Thyroid gland (tissue), 4 donors: ENCODE measurements at regions not wholly inside any gene's neighbourhood (a gene's known extent, or its start where the extent isn't known, plus 50 kb on each side); places are given as distances from the start of the nearest gene placed in this dataset.

Source experiments
- POLR2A ChIP-seq, 2 donors: fragments of 450-650 bp; IDR thresholded peaks; one replicate each; pipeline ENCODE4 v1.6.1; 2017; ENCODE audit warnings: antibody characterized with exemption in 2 of 2, mild to moderate bottlenecking in 2 of 2, moderate library complexity in 1 of 2
- TF ChIP-seq, protein P1 (sequence below), 6 experiments: fragments of 200-600 bp in 3 of 6; fragments of 450-650 bp in 3 of 6; sonication (generic) in 3 of 6; IDR thresholded peaks; one replicate each; pipeline ENCODE4 v1.5.1; 2016 to 2019; ENCODE audit warnings: antibody characterized with exemption in 6 of 6, mild to moderate bottlenecking in 2 of 6, inconsistent platforms in 1 of 6, moderate library complexity in 1 of 6

DNA sequence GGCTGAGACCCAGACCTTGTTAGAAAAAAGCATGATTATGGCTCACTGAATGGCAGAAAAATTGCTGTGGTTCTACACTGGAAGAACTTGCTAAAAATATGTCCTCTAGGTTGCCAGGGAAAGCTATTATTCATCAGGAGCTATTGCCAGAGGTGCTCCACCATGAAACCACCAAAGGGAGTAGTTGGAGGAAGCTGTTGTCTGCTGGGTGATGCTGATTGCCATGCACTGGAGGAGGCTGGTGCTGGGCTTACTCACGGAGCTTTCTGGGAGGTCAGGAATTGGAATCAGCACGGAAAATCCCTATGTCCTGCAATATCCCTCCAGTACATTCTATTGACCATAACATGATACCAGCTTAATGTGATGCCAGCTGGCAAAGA is 199.6 kb upstream of the ZBED5 start:
- TF ChIP-seq, protein P1, sequence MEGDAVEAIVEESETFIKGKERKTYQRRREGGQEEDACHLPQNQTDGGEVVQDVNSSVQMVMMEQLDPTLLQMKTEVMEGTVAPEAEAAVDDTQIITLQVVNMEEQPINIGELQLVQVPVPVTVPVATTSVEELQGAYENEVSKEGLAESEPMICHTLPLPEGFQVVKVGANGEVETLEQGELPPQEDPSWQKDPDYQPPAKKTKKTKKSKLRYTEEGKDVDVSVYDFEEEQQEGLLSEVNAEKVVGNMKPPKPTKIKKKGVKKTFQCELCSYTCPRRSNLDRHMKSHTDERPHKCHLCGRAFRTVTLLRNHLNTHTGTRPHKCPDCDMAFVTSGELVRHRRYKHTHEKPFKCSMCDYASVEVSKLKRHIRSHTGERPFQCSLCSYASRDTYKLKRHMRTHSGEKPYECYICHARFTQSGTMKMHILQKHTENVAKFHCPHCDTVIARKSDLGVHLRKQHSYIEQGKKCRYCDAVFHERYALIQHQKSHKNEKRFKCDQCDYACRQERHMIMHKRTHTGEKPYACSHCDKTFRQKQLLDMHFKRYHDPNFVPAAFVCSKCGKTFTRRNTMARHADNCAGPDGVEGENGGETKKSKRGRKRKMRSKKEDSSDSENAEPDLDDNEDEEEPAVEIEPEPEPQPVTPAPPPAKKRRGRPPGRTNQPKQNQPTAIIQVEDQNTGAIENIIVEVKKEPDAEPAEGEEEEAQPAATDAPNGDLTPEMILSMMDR (IDR thresholded peaks at IDR 0.05): no peak
- TF ChIP-seq POLR2A (IDR thresholded peaks at IDR 0.05): no peak
